DMS 273 (cell line): ENCODE measurements at regions not wholly inside any gene's neighbourhood (a gene's known extent, or its start where the extent isn't known, plus 50 kb on each side); places are given as distances from the start of the nearest gene placed in this dataset.
"Not testable (repeated sequence)": the region's sequence is repeated elsewhere in the genome, so short reads cannot be mapped to it uniquely, and the experiment has no call there.

Source experiments
- DNase-seq: peaks from one replicate; lab custom pipeline; 2025; ENCODE audit not compliant: unreplicated experiment; lab: John Stamatoyannopoulos, UW

DNA sequence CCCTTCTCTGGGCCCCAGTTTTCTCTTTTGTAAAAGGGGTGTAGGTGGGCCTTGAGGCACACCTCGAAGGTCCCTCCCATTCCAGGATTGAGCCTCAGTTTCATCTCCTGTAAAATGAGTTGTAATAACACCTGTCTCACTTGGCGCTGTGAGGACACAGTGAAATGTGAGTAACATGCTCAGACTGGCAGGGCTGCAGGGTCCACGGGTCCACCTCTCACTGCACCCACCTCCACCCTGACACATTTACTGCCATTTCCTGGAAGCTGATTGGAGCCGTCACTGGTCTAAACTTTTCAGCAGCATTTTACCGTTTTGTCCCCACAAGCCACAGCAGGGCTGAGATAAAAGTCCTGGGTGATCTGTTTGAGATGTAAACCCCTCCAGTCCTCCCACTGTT lies 398.0 kb downstream of the PTPRU start:
- DNase-seq = no peak

DNA sequence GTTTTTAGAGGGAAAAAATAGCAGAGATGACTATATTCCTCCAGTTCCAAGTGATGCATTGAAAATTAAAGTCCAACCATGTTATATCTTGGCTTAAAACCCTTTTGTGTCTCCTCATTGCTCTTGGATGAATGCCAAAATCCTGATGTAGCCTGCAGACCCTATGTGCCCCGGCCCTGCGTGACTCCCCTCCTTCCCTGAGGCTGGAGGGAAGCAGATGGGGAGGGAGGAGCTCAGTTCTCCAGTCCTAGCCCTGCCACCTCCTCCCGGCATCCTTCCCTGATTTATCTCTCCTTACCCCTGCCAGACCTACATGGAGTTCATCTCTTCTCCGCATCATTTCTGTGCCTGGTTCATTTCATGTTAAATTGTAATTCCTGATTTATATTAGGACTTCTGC lies 397.4 kb downstream of the PTPRU start:
- DNase-seq = peak; percentile 61

DNA sequence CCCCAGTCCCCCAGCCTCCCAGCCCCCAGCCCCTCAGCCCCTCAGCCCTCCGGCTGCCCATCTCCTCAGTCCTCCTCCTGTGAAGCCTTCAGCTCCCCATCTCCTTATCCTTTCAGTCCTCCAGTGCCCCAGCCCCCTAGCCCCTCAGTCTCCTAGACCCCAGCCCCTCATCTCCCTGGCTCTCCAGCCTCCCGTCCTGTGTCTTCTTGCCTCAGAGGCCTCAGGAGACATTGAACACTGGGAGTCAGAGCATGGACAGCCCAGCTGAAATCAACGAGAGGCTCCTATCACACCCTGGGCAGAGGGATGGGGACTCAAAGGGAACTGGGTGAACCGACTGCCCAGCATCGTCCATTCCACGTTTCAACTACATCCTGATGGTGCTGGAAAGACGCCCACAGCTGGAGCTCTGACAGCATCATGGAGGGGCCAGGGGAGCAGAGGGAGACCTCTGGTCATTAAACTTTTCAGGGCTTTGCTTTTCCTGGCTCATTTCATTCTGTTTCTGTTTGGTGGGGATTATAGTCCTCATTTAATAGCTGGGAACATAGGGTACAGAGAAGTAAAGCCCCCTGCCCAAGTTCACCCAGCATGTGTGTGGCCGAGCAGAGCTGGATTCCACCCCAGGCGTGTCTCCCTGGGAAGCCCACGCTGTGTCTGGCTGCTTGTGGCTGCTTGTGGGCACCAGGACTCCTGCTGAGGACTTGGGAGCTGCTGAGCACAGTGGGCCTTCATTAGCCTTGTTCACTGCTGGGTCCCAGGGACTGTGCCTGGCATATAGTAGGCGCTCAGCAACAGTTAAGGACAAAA lies 396.7 kb downstream of the PTPRU start:
- DNase-seq = no peak

- DNase-seq = no peak
Measured at GRCh38 chr1:29631836-29632805, 395.8 kb downstream of the PTPRU start.

DNA sequence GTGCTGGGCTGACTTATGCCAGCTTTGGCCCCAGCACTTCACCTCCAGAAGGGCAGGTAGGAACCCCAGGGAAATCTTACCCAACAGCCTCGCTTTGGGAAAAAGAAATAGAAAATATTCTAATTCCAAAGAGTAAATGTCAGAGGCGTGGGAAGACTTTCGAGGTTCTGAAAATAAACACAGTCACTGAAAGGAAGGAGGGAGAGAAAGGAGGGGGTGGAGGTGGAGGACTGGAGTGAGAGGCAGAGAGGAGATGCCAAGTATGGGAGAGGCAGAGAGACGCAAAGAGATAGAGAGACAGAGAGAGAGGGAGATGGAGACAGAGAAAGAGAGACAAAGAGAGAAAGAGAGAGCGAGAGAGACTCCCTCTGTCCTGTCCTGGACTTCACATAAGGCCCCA lies 395.0 kb downstream of the PTPRU start:
- DNase-seq = no peak

DNA sequence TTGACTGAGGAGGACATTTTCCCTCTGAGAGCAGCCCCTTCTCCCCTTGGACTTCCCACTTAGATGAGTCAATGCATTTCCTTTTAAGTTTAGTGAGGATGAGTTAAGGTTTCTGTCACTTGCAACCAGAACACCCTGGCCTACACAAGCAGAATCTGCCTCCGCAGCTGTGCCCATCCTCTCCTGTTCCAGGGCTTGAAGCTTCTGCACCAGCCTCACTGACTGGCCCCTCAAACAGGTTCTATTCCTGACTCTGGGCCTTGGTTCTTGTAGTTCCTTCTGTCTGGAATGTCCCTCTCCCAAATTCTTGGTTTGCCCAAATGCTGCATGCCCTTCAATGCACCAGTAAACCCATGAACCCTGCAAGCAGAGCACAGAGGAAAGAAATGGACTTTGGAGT lies 394.4 kb downstream of the PTPRU start:
- no peak for DNase-seq

DNA sequence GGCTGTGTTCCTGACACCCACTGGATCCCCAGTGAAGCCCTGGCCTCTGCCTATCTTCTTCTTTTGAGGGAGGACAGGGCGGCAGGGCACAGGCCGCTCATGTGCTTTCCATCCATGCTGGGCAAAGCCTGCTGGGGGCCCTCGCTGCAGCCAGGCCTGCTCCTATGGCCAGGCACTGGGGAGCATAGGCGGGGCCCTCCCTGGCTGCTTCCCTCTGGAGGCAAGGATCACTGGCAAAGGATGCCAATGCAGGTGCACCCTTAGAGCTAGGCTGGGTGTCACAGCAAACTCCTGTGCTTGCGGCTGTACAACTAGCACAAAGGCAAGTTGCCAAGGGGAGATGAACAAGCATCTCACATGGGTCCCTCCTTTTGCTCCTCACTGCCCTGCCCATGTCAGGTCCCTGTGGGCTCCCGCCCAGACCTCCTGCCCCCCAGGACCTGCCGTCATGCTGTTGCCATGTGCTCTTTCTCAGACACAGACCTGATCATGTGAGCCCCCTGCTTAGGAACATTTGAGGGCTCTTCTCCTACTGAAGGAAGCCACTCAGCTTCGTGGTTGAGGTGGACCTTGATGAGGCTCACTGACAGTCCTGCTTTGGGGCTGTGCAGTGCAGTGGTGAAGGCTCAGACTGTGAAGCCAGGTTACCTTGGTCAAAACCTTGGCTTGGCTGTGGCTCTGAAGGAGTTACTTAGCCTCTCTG lies 393.6 kb downstream of the PTPRU start:
- no peak for DNase-seq

DNA sequence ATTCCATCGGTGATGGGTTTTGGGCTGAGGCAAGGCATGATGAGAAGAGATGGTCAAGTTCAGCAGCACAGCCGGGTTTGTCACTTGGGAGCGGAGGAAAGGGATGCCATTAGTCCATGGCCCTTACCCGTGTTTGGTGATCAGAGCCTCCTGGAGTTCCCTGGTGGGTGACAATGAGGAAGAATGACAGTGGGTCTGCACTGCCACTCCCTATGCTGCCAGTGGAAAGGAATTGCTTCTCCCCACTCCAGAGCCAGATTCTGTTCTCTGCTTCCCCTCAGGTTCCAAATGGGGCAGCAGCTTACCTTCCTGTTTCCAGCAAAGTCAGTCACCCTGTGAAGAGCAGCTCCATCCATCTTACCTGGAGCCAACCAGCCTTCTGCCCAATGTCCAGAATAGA lies 393.1 kb downstream of the PTPRU start:
- no peak for DNase-seq

DNA sequence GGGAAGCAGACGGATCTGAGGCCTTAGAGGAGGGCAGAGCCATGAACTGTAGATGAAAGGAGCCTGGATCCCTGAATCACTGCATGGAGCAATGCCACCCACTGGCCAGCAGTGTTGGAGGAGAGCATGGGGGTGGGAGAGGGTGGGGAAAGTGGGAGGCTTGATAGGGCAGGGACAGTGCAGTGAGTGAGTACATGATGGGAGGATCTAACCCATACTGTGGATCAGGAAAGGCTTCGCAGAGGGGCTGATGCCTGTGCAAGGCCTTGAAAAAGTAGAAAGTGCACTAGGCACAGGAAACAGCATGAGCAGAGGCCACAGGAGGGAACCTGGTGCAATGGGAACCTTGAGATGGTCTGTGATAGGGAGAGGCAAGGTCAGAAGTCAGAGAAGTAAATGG lies 391.9 kb downstream of the PTPRU start:
- DNase-seq = no peak

DNA sequence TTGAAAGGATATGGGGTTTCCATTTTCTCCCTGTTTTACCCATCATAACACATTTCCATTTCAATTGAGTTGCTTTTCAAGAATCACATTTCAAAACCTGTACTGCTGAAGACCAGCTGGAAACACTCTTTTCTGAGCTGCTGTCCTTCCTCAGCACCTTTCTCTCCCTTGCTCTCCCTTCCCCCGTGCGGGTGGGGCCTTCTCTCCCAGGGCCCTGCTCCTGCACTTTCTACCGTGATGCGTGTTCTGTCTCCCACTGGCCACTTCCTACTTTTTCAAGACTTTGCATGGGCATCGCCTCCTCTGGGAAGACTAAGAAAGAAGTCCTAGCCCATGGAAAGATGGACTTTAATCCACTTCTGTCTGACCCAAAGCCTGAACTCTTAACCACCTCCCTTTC lies 390.4 kb downstream of the PTPRU start:
- DNase-seq = no peak

DNA sequence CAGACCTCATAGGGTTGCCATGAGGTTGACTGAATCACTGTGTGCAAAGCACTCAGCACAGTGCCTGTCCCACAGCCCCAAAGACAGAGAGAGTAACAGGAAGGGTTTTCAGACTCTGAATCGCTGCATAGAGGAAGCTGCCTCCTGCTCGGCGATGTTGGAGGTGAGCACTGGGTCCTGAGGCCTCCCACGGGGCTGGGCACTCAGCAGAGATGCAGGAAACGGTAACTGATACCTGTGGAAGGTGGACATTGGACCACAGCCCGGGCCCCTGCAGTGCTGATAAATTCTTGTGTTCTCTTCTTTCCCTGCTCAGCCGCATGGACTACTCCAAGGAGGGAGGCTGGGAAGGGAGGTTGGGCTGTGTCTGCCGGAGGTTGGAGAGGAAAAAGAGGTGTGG lies 389.7 kb downstream of the PTPRU start:
- DNase-seq = no peak

GRCh38 chr1:29625084-29625420 lies 388.7 kb downstream of the PTPRU start:
- DNase-seq = no peak

GRCh38 chr1:29624320-29625083 lies 388.2 kb downstream of the PTPRU start:
- no peak for DNase-seq

DNA sequence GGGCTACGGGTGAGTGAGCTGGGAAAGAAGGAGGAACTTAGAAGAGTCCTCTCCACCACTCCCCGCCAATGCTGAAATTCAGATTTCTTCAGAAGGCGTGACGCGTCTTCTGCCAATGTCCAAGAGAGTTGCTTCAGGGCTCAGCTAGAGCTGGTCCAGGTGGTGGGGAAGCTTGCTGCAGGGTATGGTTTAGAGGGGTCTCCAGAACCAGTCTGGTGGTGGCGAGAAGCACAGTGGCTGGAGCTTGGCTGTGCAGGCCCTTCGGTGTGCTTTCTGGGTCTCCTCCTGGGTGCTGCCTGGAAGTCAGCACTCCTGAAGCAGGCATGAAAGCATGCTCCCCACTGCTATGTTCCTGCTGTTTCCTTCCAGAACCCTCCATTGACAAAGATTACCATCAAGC lies 387.2 kb downstream of the PTPRU start:
- DNase-seq = no peak

- DNase-seq = no peak
Measured at GRCh38 chr1:29621826-29622435, 385.6 kb downstream of the PTPRU start.

- DNase-seq = no peak
Measured at GRCh38 chr1:29620631-29621030, 384.3 kb downstream of the PTPRU start.

DNA sequence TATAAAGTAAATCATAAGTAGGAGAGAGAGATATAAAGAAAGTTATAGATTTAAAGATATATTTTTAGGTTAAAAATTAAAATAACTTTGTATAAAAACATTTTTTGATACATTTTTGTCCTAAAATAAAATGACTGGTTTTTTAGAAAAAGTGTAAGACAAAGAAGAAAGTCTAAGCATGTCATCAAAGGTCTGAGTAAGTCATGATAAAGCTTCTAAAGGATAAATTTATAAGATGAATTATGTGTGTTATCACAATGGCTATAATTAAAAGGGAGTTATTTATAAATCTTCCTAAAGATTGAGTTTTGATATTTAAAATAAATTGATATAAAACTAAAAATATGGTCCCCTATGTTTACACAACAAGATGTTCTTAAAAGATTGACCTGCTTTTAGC lies 370.9 kb downstream of the PTPRU start:
- DNase-seq = no peak

DNA sequence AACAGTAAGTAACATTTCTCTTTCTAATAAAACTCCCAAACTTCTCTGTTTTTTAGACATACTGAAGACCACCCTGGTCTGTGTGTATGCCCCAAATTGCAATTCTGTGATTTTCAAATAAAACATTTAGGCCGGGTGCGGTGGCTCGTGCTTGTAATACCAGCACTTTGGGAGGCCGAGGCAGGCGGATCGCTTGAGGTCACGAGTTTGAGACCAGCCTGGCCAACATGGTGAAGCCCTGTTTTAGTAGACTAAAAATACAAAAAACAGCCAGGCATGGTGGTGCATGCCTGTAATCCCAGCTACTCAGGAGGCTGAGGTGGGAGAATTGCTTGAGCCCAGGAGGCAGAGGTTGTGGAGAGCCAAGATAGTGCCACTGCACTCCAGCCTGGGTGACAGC lies 368.5 kb downstream of the PTPRU start:
- not testable (repeated sequence) for DNase-seq

- no peak for DNase-seq
Measured at GRCh38 chr1:29603622-29604021, 367.3 kb downstream of the PTPRU start.

DNA sequence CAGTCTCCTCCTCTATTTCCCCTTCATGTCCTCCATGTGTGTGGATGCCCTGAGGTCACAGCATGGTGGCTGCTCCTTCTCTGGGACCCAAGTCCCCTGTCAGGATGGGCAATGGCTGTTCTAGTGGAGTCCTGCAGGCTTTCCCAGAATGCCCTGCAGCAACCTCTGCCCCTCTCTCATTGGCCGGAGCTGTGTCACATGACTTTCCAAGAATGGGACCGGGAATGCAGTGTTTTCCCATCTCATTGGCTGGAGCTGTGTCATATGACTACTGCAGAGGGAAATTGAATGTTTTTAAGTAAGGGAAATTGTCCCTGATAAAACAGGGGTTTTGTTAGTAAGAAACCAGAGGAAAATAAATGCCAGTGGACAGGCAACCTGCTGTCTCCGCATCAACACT lies 365.9 kb downstream of the PTPRU start:
- DNase-seq = no peak
